ENCODE measurements at regions not wholly inside any gene's neighbourhood (a gene's known extent, or its start where the extent isn't known, plus 50 kb on each side); places are given as distances from the start of the nearest gene placed in this dataset.

DNA sequence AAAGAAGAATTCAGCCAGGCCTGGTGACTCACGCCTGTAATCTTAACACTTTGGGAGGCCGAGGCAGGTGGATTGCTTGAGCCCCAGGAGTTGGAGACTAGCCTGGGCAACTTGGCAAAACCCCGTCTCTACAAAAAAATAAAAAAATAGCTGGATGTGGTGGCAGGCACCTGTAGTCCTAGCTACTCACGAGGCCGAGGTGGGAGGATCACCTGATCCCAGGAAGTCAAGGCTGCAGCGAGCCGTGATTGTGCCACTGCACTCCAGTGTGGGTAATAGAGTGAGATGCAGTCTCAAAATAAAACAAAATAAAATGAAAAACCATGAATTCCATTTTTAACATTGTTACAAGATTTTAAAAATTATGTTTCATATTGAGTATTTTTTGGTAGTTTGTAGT is 988.9 kb upstream of the ZNF722 start (continued):
- TF ChIP-seq, protein P1, sequence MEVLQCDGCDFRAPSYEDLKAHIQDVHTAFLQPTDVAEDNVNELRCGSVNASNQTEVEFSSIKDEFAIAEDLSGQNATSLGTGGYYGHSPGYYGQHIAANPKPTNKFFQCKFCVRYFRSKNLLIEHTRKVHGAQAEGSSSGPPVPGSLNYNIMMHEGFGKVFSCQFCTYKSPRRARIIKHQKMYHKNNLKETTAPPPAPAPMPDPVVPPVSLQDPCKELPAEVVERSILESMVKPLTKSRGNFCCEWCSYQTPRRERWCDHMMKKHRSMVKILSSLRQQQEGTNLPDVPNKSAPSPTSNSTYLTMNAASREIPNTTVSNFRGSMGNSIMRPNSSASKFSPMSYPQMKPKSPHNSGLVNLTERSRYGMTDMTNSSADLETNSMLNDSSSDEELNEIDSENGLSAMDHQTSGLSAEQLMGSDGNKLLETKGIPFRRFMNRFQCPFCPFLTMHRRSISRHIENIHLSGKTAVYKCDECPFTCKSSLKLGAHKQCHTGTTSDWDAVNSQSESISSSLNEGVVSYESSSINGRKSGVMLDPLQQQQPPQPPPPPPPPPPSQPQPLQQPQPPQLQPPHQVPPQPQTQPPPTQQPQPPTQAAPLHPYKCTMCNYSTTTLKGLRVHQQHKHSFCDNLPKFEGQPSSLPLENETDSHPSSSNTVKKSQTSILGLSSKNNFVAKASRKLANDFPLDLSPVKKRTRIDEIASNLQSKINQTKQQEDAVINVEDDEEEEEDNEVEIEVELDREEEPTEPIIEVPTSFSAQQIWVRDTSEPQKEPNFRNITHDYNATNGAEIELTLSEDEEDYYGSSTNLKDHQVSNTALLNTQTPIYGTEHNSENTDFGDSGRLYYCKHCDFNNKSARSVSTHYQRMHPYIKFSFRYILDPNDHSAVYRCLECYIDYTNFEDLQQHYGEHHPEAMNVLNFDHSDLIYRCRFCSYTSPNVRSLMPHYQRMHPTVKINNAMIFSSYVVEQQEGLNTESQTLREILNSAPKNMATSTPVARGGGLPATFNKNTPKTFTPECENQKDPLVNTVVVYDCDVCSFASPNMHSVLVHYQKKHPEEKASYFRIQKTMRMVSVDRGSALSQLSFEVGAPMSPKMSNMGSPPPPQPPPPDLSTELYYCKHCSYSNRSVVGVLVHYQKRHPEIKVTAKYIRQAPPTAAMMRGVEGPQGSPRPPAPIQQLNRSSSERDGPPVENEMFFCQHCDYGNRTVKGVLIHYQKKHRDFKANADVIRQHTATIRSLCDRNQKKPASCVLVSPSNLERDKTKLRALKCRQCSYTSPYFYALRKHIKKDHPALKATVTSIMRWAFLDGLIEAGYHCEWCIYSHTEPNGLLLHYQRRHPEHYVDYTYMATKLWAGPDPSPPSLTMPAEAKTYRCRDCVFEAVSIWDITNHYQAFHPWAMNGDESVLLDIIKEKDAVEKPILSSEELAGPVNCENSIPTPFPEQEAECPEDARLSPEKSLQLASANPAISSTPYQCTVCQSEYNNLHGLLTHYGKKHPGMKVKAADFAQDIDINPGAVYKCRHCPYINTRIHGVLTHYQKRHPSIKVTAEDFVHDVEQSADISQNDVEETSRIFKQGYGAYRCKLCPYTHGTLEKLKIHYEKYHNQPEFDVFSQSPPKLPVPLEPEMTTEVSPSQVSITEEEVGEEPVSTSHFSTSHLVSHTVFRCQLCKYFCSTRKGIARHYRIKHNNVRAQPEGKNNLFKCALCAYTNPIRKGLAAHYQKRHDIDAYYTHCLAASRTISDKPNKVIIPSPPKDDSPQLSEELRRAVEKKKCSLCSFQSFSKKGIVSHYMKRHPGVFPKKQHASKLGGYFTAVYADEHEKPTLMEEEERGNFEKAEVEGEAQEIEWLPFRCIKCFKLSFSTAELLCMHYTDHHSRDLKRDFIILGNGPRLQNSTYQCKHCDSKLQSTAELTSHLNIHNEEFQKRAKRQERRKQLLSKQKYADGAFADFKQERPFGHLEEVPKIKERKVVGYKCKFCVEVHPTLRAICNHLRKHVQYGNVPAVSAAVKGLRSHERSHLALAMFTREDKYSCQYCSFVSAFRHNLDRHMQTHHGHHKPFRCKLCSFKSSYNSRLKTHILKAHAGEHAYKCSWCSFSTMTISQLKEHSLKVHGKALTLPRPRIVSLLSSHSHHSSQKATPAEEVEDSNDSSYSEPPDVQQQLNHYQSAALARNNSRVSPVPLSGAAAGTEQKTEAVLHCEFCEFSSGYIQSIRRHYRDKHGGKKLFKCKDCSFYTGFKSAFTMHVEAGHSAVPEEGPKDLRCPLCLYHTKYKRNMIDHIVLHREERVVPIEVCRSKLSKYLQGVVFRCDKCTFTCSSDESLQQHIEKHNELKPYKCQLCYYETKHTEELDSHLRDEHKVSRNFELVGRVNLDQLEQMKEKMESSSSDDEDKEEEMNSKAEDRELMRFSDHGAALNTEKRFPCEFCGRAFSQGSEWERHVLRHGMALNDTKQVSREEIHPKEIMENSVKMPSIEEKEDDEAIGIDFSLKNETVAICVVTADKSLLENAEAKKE (CRISPR knock-in tag; IDR thresholded peaks at IDR 0.05), result no peak
- TF ChIP-seq ZNF331 (CRISPR knock-in tag; IDR thresholded peaks at IDR 0.05; ENCODE audit: low read depth), result no peak

DNA sequence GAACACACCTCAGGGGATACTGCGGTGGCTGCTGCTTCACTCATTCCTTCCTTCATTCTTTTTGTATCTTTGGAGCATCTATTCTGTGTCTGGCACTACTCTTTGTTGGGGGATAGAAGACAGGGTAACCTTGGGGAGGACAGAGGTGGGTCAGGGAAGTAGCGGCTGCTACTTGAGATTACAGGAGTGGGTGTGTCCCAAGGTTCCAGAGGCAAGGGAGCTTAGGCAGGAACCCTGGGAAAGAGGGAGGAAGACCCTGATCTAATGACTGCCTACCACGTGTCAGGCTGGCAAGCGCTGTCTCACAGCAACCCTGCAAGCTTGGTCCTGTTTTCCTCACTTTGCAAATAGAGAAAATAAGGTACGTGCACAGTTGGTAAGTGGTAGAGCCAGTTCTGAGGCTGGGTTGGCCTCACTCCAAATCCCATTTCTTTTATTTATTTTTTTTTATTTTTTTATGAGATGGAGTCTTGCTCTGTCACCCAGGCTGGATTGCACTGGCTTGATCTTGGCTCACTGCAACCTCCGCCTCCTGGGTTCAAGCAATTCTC is 985.9 kb upstream of the ZNF722 start:
- Histone ChIP-seq H3K4me3 (no peak overlapping the region), H3K27ac (ENCODE audit: low read depth) (no peak overlapping the region), H3K4me1 (ENCODE audit: insufficient read depth) (no peaks in the 10 kb centered on the region), H3K9me2 (ENCODE audit: insufficient read depth) (no peaks in the 10 kb centered on the region), H3K36me3 (ENCODE audit: insufficient read depth) (peaks cover 4% of the 10 kb centered on the region; the same call in 1 of the 2 replicates), H4K20me1 (replicated peaks; ENCODE audit: insufficient read depth) (no peaks in the 10 kb centered on the region), H3K79me2 (replicated peaks; ENCODE audit: insufficient read depth) (no peaks in the 10 kb centered on the region), H3K4me2 (no peak overlapping the region), H2AFZ (no peak overlapping the region), H3F3A (replicated peaks; ENCODE audit: low read depth) (no peaks in the 10 kb centered on the region), H3K27me3 (ENCODE audit: insufficient read depth) (no peaks in the 10 kb centered on the region)
- H3K27me3 Mint-ChIP-seq (ENCODE audit: insufficient read depth, low read depth, poor library complexity), result peaks cover 21% of the 10 kb centered on the region
- no peak overlapping the region for H3K4me3 Mint-ChIP-seq
- no peak for DNase-seq (ENCODE audit: low spot score)
- peaks cover 45% of the 10 kb centered on the region for H3K36me3 Mint-ChIP-seq (ENCODE audit: low read depth)
- no peaks in the 10 kb centered on the region for H3K4me1 Mint-ChIP-seq
- no peak for ATAC-seq
- no peak overlapping the region for H3K27ac Mint-ChIP-seq
- no peaks in the 10 kb centered on the region; the same call in 1 of the 3 replicates for H3K9me3 Mint-ChIP-seq
- TF ChIP-seq, protein P2, sequence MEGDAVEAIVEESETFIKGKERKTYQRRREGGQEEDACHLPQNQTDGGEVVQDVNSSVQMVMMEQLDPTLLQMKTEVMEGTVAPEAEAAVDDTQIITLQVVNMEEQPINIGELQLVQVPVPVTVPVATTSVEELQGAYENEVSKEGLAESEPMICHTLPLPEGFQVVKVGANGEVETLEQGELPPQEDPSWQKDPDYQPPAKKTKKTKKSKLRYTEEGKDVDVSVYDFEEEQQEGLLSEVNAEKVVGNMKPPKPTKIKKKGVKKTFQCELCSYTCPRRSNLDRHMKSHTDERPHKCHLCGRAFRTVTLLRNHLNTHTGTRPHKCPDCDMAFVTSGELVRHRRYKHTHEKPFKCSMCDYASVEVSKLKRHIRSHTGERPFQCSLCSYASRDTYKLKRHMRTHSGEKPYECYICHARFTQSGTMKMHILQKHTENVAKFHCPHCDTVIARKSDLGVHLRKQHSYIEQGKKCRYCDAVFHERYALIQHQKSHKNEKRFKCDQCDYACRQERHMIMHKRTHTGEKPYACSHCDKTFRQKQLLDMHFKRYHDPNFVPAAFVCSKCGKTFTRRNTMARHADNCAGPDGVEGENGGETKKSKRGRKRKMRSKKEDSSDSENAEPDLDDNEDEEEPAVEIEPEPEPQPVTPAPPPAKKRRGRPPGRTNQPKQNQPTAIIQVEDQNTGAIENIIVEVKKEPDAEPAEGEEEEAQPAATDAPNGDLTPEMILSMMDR (conservative IDR thresholded peaks at IDR 0.05; ENCODE audit: low read depth in 2 of 2), result no peak
- TF ChIP-seq EZH2 (IDR thresholded peaks at IDR 0.05; ENCODE audit: low read depth, unreplicated experiment) (no peak), EZH2phosphoT487 (IDR thresholded peaks at IDR 0.05; ENCODE audit: unreplicated experiment) (no peak), JUNB (IDR thresholded peaks at IDR 0.05; ENCODE audit: unreplicated experiment) (no peak), NANOG (IDR thresholded peaks at IDR 0.05; ENCODE audit: borderline replicate concordance) (no peak), CREB1 (CRISPR knock-in tag; IDR thresholded peaks at IDR 0.05; ENCODE audit: low read depth) (no peak), POLR2AphosphoS5 (IDR thresholded peaks at IDR 0.05; ENCODE audit: low read depth) (no peak), ZNF331 (CRISPR knock-in tag; IDR thresholded peaks at IDR 0.05; ENCODE audit: low read depth) (no peak), STAT1 (IDR thresholded peaks at IDR 0.05; ENCODE audit: unreplicated experiment) (no peak)
- TF ChIP-seq, protein P3, sequence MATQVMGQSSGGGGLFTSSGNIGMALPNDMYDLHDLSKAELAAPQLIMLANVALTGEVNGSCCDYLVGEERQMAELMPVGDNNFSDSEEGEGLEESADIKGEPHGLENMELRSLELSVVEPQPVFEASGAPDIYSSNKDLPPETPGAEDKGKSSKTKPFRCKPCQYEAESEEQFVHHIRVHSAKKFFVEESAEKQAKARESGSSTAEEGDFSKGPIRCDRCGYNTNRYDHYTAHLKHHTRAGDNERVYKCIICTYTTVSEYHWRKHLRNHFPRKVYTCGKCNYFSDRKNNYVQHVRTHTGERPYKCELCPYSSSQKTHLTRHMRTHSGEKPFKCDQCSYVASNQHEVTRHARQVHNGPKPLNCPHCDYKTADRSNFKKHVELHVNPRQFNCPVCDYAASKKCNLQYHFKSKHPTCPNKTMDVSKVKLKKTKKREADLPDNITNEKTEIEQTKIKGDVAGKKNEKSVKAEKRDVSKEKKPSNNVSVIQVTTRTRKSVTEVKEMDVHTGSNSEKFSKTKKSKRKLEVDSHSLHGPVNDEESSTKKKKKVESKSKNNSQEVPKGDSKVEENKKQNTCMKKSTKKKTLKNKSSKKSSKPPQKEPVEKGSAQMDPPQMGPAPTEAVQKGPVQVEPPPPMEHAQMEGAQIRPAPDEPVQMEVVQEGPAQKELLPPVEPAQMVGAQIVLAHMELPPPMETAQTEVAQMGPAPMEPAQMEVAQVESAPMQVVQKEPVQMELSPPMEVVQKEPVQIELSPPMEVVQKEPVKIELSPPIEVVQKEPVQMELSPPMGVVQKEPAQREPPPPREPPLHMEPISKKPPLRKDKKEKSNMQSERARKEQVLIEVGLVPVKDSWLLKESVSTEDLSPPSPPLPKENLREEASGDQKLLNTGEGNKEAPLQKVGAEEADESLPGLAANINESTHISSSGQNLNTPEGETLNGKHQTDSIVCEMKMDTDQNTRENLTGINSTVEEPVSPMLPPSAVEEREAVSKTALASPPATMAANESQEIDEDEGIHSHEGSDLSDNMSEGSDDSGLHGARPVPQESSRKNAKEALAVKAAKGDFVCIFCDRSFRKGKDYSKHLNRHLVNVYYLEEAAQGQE (IDR thresholded peaks at IDR 0.05; ENCODE audit: unreplicated experiment), result no peak
- TF ChIP-seq, protein P4, sequence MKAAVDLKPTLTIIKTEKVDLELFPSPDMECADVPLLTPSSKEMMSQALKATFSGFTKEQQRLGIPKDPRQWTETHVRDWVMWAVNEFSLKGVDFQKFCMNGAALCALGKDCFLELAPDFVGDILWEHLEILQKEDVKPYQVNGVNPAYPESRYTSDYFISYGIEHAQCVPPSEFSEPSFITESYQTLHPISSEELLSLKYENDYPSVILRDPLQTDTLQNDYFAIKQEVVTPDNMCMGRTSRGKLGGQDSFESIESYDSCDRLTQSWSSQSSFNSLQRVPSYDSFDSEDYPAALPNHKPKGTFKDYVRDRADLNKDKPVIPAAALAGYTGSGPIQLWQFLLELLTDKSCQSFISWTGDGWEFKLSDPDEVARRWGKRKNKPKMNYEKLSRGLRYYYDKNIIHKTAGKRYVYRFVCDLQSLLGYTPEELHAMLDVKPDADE (IDR thresholded peaks at IDR 0.05), result no peak
